ENCODE measurements at regions not wholly inside any gene's neighbourhood (a gene's known extent, or its start where the extent isn't known, plus 50 kb on each side); places are given as distances from the start of the nearest gene placed in this dataset.

DNA sequence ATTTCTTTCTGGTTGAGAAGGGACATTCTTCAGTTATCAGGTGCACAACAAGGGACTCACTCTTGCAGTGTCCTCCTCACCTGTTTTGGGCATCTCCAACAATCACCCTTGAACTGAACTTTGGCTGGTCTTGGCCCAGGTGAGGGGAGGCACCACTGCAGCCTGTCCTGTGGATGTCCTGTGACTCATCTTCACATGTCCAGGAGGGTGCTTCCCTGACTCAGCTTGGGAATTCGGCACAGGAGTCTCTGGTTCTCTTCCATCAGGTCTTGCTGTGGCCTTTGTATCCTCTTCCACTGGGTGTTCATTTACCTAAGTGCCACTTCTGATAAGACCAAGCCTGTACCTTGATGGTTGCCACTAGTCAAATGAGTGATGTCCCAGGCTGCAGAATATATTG lies 196.7 kb upstream of the MKI67 start:
- ATAC-seq (no peak), FAIRE-seq (no peak), DNase-seq (ENCODE audit: extremely low read depth in 1 of 4, low spot score in 3 of 4) (no peak)
- Histone ChIP-seq H3K9ac (ENCODE audit: insufficient read depth in 1 of 2, low read depth in 2 of 2, low read length in 2 of 2) (no peak overlapping the region), H3K79me2 (ENCODE audit: control insufficient read depth, insufficient read depth, low read length) (no peaks in the 10 kb centered on the region), H3K4me2 (ENCODE audit: insufficient read depth, low read length) (no peak overlapping the region), H3K27ac (ENCODE audit: extremely low read depth, low read depth, low read length) (no peak overlapping the region), H3K9me3 (replicated peaks; ENCODE audit: control insufficient read depth, insufficient read depth, low read depth, low read length) (no peaks in the 10 kb centered on the region), H3K4me3 (no peak overlapping the region), H2AFZ (ENCODE audit: low read depth, low read length) (no peak overlapping the region), H3K4me1 (replicated peaks in 1 of 2; ENCODE audit: control insufficient read depth in 2 of 2, insufficient read depth in 2 of 2, low read length in 2 of 2) (no peaks in the 10 kb centered on the region), H3K36me3 (ENCODE audit: control insufficient read depth, insufficient read depth, low read length) (no peaks in the 10 kb centered on the region), H4K20me1 (replicated peaks; ENCODE audit: control insufficient read depth, insufficient read depth, low read length) (no peaks in the 10 kb centered on the region), H3K9me1 (ENCODE audit: control insufficient read depth, insufficient read depth, low read length) (no peaks in the 10 kb centered on the region), H3K27me3 (ENCODE audit: control insufficient read depth in 2 of 2, insufficient read depth in 2 of 2, low read length in 2 of 2) (peaks cover 0 to 32% of the 10 kb centered on the region in 2 experiments; a peak in 3 of 5 replicates)
- in situ Hi-C loops (cut with MboI) (no loop called here), intact Hi-C loops (cut with micrococcal nuclease) (loop anchor here (5.0 kb wide), 1 partner anchor 539 kb away; no protein-coding TSS in a partner anchor)
- ChIA-PET CTCF (ENCODE audit: low intra/inter-chr PET ratio) (no interaction called here), POLR2A (no interaction called here)
- no peak for TF ChIP-seq ZNF584 (CRISPR knock-in tag; IDR thresholded peaks at IDR 0.05; ENCODE audit: low read depth)
- no peak for TF ChIP-seq C11orf30 (IDR thresholded peaks at IDR 0.05; ENCODE audit: low read depth)
- TF ChIP-seq, protein P1, sequence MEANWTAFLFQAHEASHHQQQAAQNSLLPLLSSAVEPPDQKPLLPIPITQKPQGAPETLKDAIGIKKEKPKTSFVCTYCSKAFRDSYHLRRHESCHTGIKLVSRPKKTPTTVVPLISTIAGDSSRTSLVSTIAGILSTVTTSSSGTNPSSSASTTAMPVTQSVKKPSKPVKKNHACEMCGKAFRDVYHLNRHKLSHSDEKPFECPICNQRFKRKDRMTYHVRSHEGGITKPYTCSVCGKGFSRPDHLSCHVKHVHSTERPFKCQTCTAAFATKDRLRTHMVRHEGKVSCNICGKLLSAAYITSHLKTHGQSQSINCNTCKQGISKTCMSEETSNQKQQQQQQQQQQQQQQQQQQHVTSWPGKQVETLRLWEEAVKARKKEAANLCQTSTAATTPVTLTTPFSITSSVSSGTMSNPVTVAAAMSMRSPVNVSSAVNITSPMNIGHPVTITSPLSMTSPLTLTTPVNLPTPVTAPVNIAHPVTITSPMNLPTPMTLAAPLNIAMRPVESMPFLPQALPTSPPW (CRISPR knock-in tag; IDR thresholded peaks at IDR 0.05), result no peak
- no peak for TF ChIP-seq TAF15 (IDR thresholded peaks at IDR 0.05; ENCODE audit: low read depth, low read length)
- TF ChIP-seq MBD2 (IDR thresholded peaks at IDR 0.05; ENCODE audit: borderline replicate concordance, low read depth), result no peak
- TF ChIP-seq TFAM (CRISPR knock-in tag; conservative IDR thresholded peaks at IDR 0.05), result no peak
- BruUV-seq (replicated peaks), result no TSS peak
- no CpG with 5 or more reads among the region's 1 CpG for WGBS (ENCODE audit: insufficient coverage, low coverage, missing lambda C conversion rate)

Measured in K562 (cell line).